CD4-positive, alpha-beta T cell treated with Interferon alpha-2 for 1 hour (primary cell): ENCODE measurements at regions not wholly inside any gene's neighbourhood (a gene's known extent, or its start where the extent isn't known, plus 50 kb on each side); places are given as distances from the start of the nearest gene placed in this dataset.

Experiments
- DNase-seq, 2 donors: peaks; one replicate each; pipeline ENCODE4 v3.0.0-alpha.2; 2020 to 2022

DNA sequence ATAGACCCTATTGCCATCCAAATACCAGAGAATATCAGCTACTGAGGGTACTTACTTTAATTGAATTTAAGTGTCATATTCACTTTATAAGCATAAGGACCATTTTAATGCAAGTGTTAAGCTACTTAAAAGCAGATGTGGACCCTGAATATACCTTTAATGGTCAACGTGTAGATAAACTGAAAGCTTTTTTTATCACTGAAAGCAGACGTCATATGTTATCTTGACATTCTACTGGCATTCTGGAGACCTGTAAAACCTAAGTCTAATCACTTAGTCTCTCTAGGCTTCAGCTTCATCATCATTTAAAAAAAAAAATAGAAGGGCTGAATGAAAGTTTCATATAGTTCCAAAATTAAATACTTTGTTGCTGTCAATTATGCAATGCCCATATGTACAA is 116.5 kb downstream of the ELAPOR2 start:
- DNase-seq: no peak

DNA sequence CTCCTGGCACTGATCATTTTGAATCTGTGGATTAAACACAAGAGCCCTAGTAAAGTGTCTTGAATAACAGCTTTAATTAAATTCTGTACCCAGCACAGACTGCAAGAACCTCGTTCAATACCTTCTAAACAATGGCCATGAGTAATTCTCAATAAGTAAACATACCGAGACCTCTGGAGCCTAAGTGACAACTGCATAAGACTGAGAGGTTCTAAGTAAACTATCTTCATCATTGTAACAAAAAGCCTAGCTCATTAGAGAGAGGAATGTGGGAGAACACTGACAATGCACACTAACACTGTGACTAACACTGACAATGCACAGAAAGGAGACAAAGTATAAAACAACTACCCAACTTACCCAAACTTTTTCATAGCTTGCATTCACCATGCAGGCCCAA is 117.4 kb downstream of the ELAPOR2 start:
- no peak for DNase-seq

DNA sequence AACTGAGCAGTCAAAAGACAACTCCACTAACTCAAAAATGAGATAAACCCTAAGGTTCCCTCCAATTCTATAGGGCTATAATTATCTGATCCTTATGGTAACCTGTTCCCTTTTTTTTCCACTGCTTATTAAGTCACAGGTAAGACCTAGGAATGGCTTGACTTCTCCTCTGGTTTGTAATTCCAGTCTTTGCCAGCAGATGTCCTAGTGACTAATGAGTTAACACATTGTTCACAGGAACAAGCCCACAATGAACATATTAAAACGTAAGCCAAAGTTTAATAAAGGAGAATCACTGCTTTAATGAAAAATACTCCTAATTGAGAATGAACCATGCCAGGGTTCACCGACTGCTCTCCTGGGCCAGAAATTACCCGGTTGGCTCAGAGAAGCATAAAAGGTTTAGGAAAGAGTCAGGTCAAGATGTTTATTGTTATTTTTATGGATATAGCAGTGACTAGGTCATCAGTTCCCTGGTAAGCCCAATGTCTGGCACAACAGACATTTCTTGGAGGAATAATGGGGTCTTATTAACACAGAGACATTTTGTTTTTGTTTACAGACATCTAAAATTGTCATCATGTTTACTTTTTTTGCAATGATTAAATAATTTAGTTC is 120.1 kb downstream of the ELAPOR2 start:
- peak; percentile 19 to 65 for DNase-seq

DNA sequence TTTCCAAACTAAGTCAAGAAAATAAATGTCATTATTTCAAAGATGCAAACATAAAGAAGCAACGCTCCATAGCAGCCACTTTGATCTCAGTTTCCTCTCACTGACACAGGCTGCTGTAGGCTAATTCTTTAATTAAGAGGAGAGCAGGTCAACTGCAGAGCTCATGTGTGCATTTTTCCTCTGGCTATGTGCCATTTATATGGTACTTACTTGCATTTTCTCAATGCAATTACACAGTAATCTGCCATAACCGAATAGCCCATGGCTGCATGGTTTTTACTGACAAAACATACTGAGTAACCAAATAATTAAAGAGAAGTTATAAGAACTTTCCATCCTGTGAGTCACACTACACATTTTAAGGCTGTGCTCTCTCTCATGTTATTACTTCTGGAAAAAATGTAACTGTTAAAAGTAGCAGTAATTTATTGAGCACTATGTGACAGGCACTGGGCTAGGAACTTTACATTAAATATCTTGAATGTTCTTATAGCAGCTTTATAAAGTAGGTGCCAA is 122.0 kb downstream of the ELAPOR2 start:
- no peak for DNase-seq

DNA sequence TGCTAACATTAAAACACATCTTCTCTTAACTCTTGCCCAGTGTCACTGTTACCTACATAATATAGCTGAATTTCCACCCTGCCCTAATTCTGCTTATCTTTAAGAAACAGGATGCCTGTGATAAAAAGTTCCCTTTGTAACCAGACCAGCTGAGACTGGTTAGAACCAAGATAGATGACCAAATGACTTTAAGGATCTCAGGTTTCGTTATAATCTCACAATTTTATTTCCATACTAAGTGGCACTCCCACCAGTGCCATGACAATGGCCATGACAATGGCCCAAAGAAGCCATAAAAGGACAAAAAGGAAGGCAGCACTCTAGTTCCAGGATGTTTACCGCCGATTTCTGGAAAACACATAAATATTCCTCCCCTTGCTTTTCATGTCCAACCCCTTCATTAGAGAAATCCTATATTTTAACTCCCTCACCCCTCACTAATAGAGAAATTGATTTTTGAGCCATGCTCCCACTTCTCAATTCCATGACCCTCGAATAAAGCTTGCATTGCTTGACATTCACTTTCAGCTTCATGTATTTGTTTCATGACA is 126.1 kb downstream of the ELAPOR2 start:
- no peak for DNase-seq

DNA sequence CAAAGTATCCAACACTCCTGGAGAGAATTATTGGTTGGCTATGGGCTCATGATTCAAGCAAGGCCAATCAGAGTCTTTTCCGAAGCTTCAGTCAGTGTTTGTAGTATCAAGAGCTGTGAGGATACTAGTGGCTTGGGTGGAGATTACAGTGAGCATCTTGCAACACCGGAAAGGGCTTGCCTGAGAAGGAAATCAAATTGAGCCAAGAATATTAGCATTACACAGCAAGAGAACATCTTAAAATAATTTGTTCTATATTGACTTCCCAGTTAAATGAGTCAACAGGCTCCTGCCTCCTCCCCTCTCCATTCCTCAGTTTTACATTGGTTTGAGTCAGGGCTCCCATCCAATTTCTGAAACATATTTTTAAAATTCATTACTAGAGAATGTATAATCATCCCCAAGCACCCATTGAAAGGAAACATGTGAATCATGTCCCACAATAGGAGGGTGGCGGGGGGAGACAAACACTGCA is 127.4 kb downstream of the ELAPOR2 start:
- no peak for DNase-seq

DNA sequence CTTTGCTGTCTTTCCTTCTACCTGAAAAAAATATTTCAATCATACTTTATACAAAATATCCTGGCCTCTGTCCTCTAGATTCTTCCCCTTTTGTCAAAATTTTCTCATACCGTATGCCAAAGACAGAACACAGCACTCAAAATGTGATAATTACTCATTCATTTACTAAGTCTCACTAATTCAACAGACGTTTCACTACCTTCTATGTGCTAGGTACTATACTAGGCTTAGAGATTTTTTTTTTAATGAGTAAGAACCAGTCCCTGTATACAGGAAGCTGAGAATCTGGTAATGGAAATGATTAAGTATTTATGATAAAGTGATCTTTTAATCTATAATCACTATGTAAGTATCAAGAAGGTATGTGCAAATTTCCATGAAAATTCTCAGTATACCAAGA is 128.0 kb downstream of the ELAPOR2 start:
- no peak for DNase-seq

DNA sequence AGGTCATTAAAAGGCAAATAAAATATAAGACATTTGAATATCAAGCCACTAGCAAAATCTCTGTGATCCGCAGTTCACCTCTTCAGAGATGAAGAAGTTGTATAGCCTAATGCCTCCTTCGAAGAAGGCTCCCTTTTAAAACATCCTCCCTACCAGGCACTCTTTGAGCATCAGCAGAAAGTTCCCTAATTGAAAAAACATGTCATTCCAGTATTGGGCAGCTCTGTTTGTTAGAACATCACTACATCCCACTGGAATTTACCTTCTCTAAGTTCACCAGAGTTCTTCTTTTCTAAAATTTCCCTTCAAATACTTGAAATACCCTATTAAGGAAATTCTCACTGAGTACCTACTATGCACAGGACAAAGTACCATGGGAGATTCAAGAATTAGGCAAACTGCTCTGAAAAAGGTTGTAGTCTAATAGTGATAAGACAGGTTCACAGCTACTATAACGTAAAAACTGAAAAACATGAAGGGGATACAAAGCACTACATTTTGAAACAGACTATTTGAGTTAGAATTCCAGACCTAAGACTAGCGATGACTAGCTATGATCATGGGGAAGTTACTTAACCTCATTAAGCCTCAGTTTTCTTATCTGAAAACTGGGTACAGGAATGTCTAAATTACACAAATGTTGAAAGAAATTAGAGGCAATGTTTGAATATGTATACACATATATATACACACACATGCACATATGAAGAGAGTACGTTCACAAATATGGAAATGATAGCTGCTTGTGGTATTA is 128.7 kb downstream of the ELAPOR2 start:
- DNase-seq: no peak

DNA sequence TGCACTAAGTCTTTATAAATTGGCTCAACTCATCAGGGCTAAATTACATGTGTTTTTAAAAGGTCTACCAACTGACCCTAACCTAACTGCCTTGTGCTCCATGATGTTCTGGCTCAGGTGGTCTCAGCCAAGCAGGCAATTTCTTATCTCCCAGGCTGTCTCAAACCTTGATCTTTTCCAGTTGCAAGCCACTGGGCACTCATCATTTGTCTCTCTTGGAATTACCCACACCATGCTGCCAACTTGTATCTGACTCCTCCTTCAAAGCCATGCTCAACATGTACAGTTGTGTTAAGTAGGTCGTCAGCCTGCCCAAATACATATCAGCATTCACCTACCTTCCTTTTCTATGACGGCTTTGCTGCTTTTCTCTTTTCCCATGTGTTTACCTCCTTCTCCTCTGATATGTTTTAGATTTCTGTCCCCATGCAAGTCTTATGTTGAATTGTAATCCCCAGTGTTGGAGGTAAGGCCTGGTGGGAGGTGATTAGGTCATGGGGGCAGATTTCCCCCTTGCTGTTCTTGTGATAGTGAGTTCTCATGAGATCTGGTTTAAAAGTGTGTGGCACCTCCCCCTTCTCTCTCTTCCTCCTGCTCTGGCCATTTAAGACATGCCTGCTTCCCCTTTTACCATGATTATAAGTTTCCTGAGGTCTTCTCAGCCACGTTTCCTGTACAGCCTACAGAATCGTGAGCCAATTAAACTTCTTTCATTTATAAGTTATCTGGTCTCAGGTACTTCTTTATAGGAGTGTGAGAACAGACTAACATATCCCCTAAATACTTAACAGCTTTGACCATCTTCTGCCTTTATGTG is 130.0 kb downstream of the ELAPOR2 start:
- DNase-seq: no peak

DNA sequence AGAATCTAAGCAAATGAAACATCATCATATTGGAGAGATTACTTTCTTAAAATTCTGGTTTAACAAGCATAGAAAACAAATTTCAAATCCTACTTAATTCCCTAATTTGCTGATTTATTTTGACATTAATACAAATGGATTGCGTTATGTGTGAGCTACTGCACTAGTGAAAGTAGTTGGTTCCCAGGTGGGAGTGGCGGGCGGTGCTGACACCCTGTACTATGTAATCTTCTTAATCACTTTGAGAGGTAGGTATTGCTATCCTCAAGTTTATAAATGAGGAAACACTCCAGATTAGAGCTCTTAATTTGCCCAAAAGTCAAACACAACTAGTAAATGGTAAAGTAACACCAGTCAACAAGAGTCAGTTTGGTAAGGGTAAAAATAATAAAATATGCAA is 131.1 kb downstream of the ELAPOR2 start:
- DNase-seq: no peak

DNA sequence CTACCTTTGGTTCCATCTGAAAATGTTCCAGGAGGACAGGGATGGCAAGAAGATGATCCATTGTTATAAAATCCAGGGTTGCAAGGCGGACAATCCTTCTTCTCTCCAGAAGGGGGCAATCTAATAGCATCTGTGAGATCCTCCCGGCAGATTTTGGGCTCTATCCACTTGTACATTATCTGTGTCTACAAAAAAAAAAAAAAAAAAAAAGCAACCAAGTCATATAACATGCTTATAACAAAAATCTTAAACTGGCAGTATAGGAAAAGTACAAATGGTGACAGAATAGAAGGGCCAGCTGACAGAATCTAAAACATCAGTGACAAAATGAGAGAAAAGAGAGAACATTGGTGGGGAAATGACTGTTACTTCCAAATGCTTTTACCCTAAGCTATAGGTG is 132.7 kb downstream of the ELAPOR2 start:
- peak; percentile 17 to 57 for DNase-seq

DNA sequence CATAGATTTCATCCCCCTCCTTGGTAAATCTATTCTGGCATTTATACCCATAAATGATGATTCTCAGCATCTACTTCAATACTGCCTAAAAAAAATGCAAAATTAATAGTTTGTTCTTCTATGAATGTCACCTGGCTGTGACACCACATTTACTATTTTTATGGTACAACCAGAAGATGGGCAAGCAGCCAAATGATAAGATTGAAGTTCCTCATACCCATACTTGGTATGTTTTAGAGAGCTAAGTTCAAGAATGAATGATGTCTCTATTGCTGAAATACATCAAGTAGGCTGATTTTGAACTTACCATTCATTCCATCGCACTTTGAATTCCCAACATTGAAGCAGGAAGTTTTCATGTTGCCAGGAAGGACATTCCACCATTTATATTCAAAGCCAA is 134.2 kb downstream of the ELAPOR2 start:
- no peak for DNase-seq

DNA sequence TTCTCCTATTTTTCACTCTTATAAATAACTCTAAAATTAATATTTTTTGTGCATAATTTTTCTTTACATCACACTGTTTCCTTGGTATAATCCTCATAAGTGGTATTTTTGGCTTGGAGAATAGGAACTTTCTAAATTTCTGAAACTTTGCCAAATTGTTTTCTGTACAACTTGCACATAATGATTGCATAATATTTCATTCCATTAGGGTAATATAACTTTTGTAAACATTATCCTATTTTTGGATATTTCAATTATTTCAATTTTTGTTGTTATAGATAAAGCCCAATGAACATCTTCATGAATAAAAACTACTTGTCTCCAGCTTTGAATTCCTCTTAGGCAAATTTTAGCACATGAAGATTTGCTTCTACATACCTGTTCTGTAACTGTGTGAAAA is 135.9 kb downstream of the ELAPOR2 start:
- no peak for DNase-seq

DNA sequence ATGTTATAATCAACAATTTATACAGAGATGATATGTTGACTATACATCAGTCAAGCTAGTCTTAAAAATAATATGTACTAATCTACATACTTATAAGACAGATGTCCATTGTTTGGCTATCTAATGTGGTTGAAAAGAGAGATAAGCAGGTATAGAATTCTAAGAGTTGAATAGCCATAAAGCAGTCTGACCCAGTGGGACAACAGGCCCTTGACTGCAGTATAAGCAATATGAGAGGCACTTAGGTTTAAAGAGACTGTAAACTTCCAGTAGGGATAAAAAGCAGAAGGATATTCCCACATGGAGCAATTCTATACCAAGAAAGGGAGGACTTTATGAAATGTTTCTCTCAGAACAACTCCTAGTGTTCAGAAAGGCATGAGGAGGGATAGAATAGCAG is 139.3 kb downstream of the ELAPOR2 start:
- no peak for DNase-seq

DNA sequence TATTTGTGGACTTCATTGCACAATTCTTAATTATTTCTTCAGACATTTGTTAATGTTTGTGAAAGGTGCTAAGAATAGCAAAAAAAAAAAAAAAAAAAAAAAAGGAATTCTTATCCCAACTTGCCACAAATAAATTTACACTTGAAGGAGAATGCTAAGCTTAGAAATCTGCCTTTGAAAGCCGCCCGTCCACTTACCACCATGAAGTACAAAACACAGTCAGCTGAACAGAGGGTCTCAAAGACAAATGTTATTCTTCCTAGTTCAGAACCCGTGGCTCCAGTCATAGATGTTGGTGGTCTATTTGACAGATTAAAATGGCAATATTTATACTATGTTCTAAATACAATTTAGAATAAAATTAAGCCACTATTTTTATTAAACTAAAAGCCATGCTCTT is 141.2 kb downstream of the ELAPOR2 start:
- DNase-seq: no peak

DNA sequence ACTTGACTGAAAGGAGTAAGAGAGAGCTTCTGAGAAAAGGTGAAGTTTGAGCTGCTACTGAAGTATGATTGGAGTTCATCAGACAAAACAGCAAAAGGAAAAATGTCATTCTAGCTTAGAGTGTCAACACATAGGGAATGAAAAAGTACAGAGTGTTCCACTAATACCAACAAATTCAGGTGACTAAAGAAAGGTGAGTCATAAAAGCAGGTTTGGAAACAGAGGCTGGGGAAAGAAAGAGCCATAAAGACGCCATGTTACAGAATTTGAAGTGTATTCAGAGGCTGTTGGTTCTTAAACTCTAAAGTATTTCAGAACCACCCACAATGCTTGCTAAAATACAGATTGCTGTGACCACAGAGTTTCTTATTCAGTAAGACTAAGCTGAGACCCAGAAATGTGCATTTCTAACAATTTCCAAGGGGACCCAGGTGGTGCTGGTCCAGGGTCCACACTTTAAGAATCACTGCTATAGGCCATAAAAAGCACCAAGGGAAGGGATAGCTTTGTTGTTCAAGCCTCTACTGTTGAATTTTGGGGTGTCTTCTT is 143.1 kb downstream of the ELAPOR2 start:
- no peak for DNase-seq

DNA sequence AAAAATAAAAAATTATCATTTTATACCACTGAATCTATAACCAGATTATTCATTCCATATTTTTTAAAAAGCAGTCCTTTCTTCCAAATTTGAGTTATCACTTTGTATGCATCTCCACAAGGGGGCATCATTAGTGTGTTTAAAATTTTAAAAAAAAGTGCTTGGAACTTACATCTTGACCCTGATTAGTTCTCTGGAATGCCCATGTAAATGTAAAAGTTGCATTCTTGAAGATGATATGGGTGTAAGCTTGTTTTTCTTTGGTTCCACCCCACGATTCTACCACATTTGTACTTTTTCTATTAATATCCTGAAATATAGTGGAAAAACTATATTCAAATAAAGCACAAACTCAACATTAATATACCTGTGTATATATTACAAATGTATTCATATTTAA is 144.9 kb downstream of the ELAPOR2 start:
- DNase-seq: peak in 1 of 2 donors; percentile 20
